DMS53 treated with DMSO at 0.1 percent for 48 hours (cell line): ENCODE measurements at regions not wholly inside any gene's neighbourhood (a gene's known extent, or its start where the extent isn't known, plus 50 kb on each side); places are given as distances from the start of the nearest gene placed in this dataset.
"Not testable (repeated sequence)": the region's sequence is repeated elsewhere in the genome, so short reads cannot be mapped to it uniquely, and the experiment has no call there.

Source experiments
- DNase-seq: peaks from one replicate; lab custom pipeline; 2025; ENCODE audit not compliant: unreplicated experiment; lab: John Stamatoyannopoulos, UW

GRCh38 chr7:55743454-55743717 is 119.2 kb downstream of the SEPTIN14 start:
- DNase-seq, result not testable (repeated sequence)

GRCh38 chr7:55742651-55743453 is 119.7 kb downstream of the SEPTIN14 start:
- not testable (repeated sequence) for DNase-seq

GRCh38 chr7:55741721-55742631 is 120.6 kb downstream of the SEPTIN14 start:
- DNase-seq, result not testable (repeated sequence)

- DNase-seq, result not testable (repeated sequence)
Measured at GRCh38 chr7:55740633-55741250, 121.8 kb downstream of the SEPTIN14 start.

GRCh38 chr7:55740053-55740452 is 122.5 kb downstream of the SEPTIN14 start:
- not testable (repeated sequence) for DNase-seq

- DNase-seq, result not testable (repeated sequence)
Measured at GRCh38 chr7:55736641-55737221, 125.8 kb downstream of the SEPTIN14 start.

GRCh38 chr7:55733241-55734140 is 129.1 kb downstream of the SEPTIN14 start:
- no peak for DNase-seq

- DNase-seq, result no peak
Measured at GRCh38 chr7:55731931-55732330, 130.6 kb downstream of the SEPTIN14 start.

GRCh38 chr7:55730197-55730596 is 132.4 kb downstream of the SEPTIN14 start:
- DNase-seq, result no peak

GRCh38 chr7:55723621-55723941 is 139.0 kb downstream of the SEPTIN14 start:
- DNase-seq, result no peak

GRCh38 chr7:55722874-55723620 is 139.5 kb downstream of the SEPTIN14 start:
- not testable (repeated sequence) for DNase-seq

- not testable (repeated sequence) for DNase-seq
Measured at GRCh38 chr7:55721004-55721403, 141.5 kb downstream of the SEPTIN14 start.

- not testable (repeated sequence) for DNase-seq
Measured at GRCh38 chr7:55715247-55715867, 143.1 kb upstream of the VOPP1 start.

- DNase-seq, result not testable (repeated sequence)
Measured at GRCh38 chr7:55714370-55714769, 142.1 kb upstream of the VOPP1 start.

- DNase-seq, result not testable (repeated sequence)
Measured at GRCh38 chr7:55710312-55710711, 138.0 kb upstream of the VOPP1 start.

GRCh38 chr7:55708028-55708427 is 135.7 kb upstream of the VOPP1 start:
- DNase-seq, result not testable (repeated sequence)

- not testable (repeated sequence) for DNase-seq
Measured at GRCh38 chr7:55707410-55707809, 135.1 kb upstream of the VOPP1 start.

GRCh38 chr7:55706451-55707195 is 134.3 kb upstream of the VOPP1 start:
- not testable (repeated sequence) for DNase-seq
